Keratinocyte (primary cell): ENCODE measurements at regions not wholly inside any gene's neighbourhood (a gene's known extent, or its start where the extent isn't known, plus 50 kb on each side); places are given as distances from the start of the nearest gene placed in this dataset.

Experiments
- DNase-seq: peaks from one replicate; pipeline ENCODE4 v3.0.0-alpha.2; 2011; ENCODE audit warnings: low read depth, missing footprints, low spot score
- FAIRE-seq: peaks from 2 replicates; lab custom pipeline; 2011; peaks lifted over from hg19 to GRCh38; lab: Jason Lieb, UNC
- H2AFZ ChIP-seq: 2 replicates; pipeline ENCODE4 v1.6.0; 2012; ENCODE audit warnings: low read length, control low read depth, inconsistent platforms; ENCODE audit not compliant: control insufficient read depth
- H3K27ac ChIP-seq: 2 replicates; pipeline ENCODE4 v1.5.1; 2011; ENCODE audit warnings: low read length; ENCODE audit not compliant: control insufficient read depth, insufficient read depth
- H3K27me3 ChIP-seq: 3 replicates; pipeline ENCODE4 v1.6.0; 2011; ENCODE audit warnings: low read length; ENCODE audit not compliant: control insufficient read depth, insufficient read depth; ENCODE audit errors: extremely low read depth
- H3K36me3 ChIP-seq, 2 experiments: 2 replicates in 1 of 2; 3 replicates in 1 of 2; pipeline ENCODE4 v1.5.1; 2011; ENCODE audit warnings: low read length in 2 of 2, mild to moderate bottlenecking in 1 of 2; ENCODE audit not compliant: control insufficient read depth in 2 of 2, insufficient read depth in 2 of 2; ENCODE audit errors: extremely low read depth in 1 of 2
- H3K4me1 ChIP-seq: 3 replicates; pipeline ENCODE4 v1.5.1; 2011; ENCODE audit warnings: low read length; ENCODE audit not compliant: control insufficient read depth, insufficient read depth; ENCODE audit errors: extremely low read depth
- H3K4me2 ChIP-seq: 3 replicates; pipeline ENCODE4 v1.6.0; 2011; ENCODE audit warnings: low read depth, low read length; ENCODE audit not compliant: control insufficient read depth, insufficient read depth; ENCODE audit errors: extremely low read depth
- H3K4me3 ChIP-seq, 3 experiments: fragments of 200-600 bp in 1 of 3; sonication (generic) in 1 of 3; 2 replicates in 2 of 3; 3 replicates in 1 of 3; pipeline ENCODE4 v1.5.1; 2011 to 2016; ENCODE audit warnings: low read length in 3 of 3, mild to moderate bottlenecking in 3 of 3, control low read depth in 2 of 3, inconsistent platforms in 1 of 3, low read depth in 1 of 3, mixed read lengths in 1 of 3, mixed run types in 1 of 3, moderate library complexity in 1 of 3; ENCODE audit not compliant: control insufficient read depth in 2 of 3, insufficient read depth in 2 of 3; ENCODE audit errors: extremely low read depth in 1 of 3
- H3K79me2 ChIP-seq: 2 replicates; pipeline ENCODE4 v1.6.0; 2012; ENCODE audit warnings: low read length; ENCODE audit not compliant: control insufficient read depth, insufficient read depth
- H3K9ac ChIP-seq: 3 replicates; pipeline ENCODE4 v1.6.0; 2011; ENCODE audit warnings: low read length; ENCODE audit not compliant: control insufficient read depth, insufficient read depth; ENCODE audit errors: extremely low read depth
- H3K9me1 ChIP-seq: 3 replicates; pipeline ENCODE4 v1.6.0; 2011; ENCODE audit warnings: low read length; ENCODE audit not compliant: control insufficient read depth, insufficient read depth; ENCODE audit errors: extremely low read depth
- H3K9me3 ChIP-seq: 2 replicates; pipeline ENCODE4 v1.5.1; 2012; ENCODE audit warnings: low read depth, low read length; ENCODE audit not compliant: control insufficient read depth
- H4K20me1 ChIP-seq: 3 replicates; pipeline ENCODE4 v1.6.0; 2011; ENCODE audit warnings: low read length; ENCODE audit not compliant: control insufficient read depth, insufficient read depth; ENCODE audit errors: extremely low read depth
- EZH2 ChIP-seq: IDR thresholded peaks from one replicate; pipeline ENCODE4 v1.6.1; 2012; ENCODE audit warnings: inconsistent platforms, mild to moderate bottlenecking, low read length, moderate library complexity
- dilution Hi-C: fragments of 300-500 bp; cut with MboI; formaldehyde crosslinking; loops from one replicate; pipeline ENCODE4 v1.7.0; 2020; ENCODE audit warnings: low sequenced_read_pairs; ENCODE audit not compliant: extremely low pct_ligation_motif_present
- TF ChIP-seq, protein P1 (sequence below), 3 experiments: IDR thresholded peaks in 1 of 3; conservative IDR thresholded peaks in 1 of 3; optimal IDR thresholded peaks in 1 of 3; 2 replicates in 2 of 3; 3 replicates in 1 of 3; pipeline versions ENCODE3 to v1.5.1; 2011; ENCODE audit warnings: low read length in 3 of 3, mild to moderate bottlenecking in 3 of 3, moderate library complexity in 2 of 3, control low read depth in 1 of 3, inconsistent platforms in 1 of 3; ENCODE audit not compliant: insufficient read depth in 2 of 3; ENCODE audit errors: extremely low read depth in 1 of 3

DNA sequence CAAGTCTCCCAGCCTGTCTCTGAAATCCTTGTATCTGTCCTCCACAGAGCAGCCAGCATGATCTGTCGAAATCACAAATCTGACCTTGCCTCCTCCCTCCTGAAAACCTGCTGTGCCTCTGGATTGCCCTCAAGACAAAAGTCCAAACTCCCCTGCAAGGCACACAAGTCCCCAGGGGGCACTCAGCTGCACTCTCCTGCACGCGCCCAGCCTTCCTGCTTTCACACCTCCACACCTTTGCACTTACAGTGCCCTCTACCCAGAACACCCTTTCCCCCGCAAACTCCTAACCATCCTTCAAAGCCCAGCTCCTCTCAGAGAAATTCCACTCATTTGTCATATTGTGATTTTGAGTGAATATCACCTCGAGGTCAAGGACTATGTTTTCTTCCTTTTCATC is 83.4 kb upstream of the TOP1 start:
- H3K9me1 ChIP-seq, result no peaks in the 10 kb centered on the region
- no peaks in the 10 kb centered on the region for H3K9me3 ChIP-seq
- H3K4me1 ChIP-seq, result peaks cover 15% of the 10 kb centered on the region
- H3K79me2 ChIP-seq, result no peaks in the 10 kb centered on the region
- no peak overlapping the region for H3K4me3 ChIP-seq
- dilution Hi-C loops, result loop anchor here (25.0 kb wide), 1 partner anchor 208 kb away; no protein-coding TSS in a partner anchor
- H2AFZ ChIP-seq, result no peak overlapping the region
- no peak for FAIRE-seq
- H3K4me2 ChIP-seq, result no peak overlapping the region
- H3K27me3 ChIP-seq, result peaks cover 4% of the 10 kb centered on the region
- H3K36me3 ChIP-seq, result no peaks in the 10 kb centered on the region
- no peak overlapping the region for H3K9ac ChIP-seq
- DNase-seq, result no peak
- no peaks in the 10 kb centered on the region for H4K20me1 ChIP-seq
- TF ChIP-seq, protein P1, sequence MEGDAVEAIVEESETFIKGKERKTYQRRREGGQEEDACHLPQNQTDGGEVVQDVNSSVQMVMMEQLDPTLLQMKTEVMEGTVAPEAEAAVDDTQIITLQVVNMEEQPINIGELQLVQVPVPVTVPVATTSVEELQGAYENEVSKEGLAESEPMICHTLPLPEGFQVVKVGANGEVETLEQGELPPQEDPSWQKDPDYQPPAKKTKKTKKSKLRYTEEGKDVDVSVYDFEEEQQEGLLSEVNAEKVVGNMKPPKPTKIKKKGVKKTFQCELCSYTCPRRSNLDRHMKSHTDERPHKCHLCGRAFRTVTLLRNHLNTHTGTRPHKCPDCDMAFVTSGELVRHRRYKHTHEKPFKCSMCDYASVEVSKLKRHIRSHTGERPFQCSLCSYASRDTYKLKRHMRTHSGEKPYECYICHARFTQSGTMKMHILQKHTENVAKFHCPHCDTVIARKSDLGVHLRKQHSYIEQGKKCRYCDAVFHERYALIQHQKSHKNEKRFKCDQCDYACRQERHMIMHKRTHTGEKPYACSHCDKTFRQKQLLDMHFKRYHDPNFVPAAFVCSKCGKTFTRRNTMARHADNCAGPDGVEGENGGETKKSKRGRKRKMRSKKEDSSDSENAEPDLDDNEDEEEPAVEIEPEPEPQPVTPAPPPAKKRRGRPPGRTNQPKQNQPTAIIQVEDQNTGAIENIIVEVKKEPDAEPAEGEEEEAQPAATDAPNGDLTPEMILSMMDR (optimal IDR thresholded peaks at IDR 0.05 in 1 of 3, IDR thresholded peaks at IDR 0.05 in 1 of 3, conservative IDR thresholded peaks at IDR 0.05 in 1 of 3; ENCODE audit: extremely low read depth in 1 of 3, insufficient read depth in 2 of 3, low read length in 3 of 3), result no peak
- no peak for TF ChIP-seq EZH2
- no peak overlapping the region for H3K27ac ChIP-seq

DNA sequence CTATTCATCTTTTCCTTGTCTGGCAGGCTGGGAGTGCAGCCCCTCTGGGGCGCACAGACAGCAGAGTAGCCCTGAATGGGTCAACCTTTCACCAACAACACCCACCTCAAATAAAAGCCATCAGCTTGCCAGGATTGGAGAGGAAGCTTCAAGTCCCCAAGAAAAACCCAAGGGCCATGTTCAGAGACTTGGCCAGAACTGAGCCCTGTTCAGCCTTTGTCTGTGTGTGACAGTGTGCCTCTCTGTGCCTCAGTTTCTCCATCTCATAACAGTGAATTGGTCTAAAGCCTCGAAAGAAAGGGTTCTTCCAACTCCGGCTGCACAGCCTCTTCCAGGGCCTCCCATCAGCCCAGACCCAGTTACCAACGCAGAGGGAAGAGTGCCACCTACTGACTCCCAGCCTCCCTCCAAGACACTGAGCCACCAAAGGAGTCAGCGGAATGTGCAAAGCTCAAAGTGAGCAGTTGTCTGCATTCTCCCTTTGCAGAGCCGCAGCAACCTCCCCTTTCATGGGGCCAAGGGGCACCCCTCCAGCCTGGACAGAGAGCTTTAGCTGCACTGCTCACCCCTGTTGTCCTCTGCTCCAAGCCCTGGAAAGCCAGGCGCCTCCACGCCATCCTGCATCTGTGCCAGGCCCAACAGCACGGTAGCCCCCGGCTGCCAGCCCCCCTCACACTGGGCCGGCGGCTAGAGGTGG is 82.7 kb upstream of the TOP1 start:
- H3K9me1 ChIP-seq, result no peaks in the 10 kb centered on the region
- no peak overlapping the region for H3K27ac ChIP-seq
- TF ChIP-seq, protein P1 (optimal IDR thresholded peaks at IDR 0.05 in 1 of 3, IDR thresholded peaks at IDR 0.05 in 1 of 3, conservative IDR thresholded peaks at IDR 0.05 in 1 of 3; ENCODE audit: extremely low read depth in 1 of 3, insufficient read depth in 2 of 3, low read length in 3 of 3), result peak; percentile 59 to 84 (median 82)
- TF ChIP-seq EZH2, result no peak
- H3K36me3 ChIP-seq, result no peaks in the 10 kb centered on the region
- H4K20me1 ChIP-seq, result no peaks in the 10 kb centered on the region
- FAIRE-seq (no peak), DNase-seq (no peak)
- H3K4me1 ChIP-seq, result peaks cover 15% of the 10 kb centered on the region
- H3K9me3 ChIP-seq, result no peaks in the 10 kb centered on the region
- dilution Hi-C loops, result loop anchor here (25.0 kb wide), 1 partner anchor 209 kb away; no protein-coding TSS in a partner anchor
- no peak overlapping the region for H3K4me3 ChIP-seq
- H3K79me2 ChIP-seq, result no peaks in the 10 kb centered on the region
- no peak overlapping the region for H3K9ac ChIP-seq
- peaks cover 4% of the 10 kb centered on the region for H3K27me3 ChIP-seq
- no peak overlapping the region for H3K4me2 ChIP-seq
- H2AFZ ChIP-seq, result no peak overlapping the region
